GM12875 (cell line): ENCODE measurements at regions not wholly inside any gene's neighbourhood (a gene's known extent, or its start where the extent isn't known, plus 50 kb on each side); places are given as distances from the start of the nearest gene placed in this dataset.

Experiments used
- H3K4me3 ChIP-seq: one replicate; pipeline ENCODE4 v1.5.1; 2011; ENCODE audit warnings: low read depth, low read length, control low read depth
- TF ChIP-seq, protein P1 (sequence below): IDR thresholded peaks from 2 replicates; pipeline ENCODE4 v1.5.1; 2011; ENCODE audit warnings: low read depth, mild to moderate bottlenecking, control low read depth, inconsistent platforms, low read length, moderate library complexity, borderline replicate concordance; ENCODE audit not compliant: insufficient read depth

DNA sequence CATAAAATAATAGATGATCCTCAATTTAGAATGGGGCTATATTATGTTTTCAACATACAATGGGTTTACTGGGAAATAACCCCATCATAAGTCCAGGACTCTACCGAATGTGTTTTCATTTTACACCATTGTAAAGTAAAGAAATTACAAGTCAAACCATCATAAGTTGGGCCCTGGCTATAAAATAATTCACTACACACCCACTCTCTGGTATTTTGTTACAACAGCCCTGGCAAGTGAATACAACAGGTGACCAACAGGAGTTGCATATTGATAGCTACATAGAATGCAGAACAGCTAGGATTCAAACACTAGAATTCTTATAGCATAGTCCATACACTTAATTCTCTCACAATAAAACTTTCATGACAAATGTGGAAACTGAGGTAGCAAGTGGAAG is 673.0 kb upstream of the CA10 start:
- H3K4me3 ChIP-seq: no peak overlapping the region
- TF ChIP-seq, protein P1, sequence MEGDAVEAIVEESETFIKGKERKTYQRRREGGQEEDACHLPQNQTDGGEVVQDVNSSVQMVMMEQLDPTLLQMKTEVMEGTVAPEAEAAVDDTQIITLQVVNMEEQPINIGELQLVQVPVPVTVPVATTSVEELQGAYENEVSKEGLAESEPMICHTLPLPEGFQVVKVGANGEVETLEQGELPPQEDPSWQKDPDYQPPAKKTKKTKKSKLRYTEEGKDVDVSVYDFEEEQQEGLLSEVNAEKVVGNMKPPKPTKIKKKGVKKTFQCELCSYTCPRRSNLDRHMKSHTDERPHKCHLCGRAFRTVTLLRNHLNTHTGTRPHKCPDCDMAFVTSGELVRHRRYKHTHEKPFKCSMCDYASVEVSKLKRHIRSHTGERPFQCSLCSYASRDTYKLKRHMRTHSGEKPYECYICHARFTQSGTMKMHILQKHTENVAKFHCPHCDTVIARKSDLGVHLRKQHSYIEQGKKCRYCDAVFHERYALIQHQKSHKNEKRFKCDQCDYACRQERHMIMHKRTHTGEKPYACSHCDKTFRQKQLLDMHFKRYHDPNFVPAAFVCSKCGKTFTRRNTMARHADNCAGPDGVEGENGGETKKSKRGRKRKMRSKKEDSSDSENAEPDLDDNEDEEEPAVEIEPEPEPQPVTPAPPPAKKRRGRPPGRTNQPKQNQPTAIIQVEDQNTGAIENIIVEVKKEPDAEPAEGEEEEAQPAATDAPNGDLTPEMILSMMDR: no peak

DNA sequence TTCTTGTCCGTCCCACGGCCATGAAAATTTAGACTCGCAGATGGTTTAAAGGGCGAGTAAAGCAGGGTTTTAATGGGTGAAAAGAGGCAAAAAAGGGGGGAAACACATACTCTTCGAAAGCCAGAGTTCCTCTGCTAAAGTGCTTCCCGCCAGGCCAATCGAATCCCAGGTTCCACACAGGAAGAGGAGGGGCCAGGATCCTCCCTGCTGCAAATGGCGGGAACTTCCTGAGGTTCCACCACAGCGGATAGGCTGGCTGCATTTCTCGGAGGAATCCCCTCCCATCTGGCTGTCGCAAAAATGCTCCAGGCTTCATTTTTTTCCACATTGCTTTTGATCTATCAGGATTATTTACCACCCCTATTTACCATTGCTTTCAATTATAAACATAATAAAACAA is 670.1 kb upstream of the CA10 start:
- no peak overlapping the region for H3K4me3 ChIP-seq
- TF ChIP-seq, protein P1: no peak

DNA sequence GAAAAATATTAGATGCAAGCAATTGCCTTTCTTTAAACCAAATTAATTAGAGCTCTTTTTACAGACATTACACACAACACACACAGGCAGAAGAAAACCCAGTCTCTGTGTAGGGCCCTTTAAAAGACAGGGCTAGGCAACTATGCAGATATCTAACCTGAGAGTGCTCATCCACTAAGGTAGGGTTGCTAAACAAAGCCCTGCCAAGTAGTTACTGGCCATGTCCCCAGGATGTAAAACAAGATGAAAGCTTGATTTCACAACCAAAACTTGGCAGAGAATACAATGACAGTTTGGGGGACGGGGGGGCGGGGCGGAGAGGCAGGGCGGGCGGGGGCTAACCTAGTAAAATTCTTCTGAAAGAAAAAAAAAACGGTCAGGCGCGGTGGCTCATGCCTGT is 669.0 kb upstream of the CA10 start:
- no peak overlapping the region for H3K4me3 ChIP-seq
- TF ChIP-seq, protein P1: no peak

- no peak overlapping the region for H3K4me3 ChIP-seq
- TF ChIP-seq, protein P1: no peak
Measured at GRCh38 chr17:52824542-52824941, 666.0 kb upstream of the CA10 start.

DNA sequence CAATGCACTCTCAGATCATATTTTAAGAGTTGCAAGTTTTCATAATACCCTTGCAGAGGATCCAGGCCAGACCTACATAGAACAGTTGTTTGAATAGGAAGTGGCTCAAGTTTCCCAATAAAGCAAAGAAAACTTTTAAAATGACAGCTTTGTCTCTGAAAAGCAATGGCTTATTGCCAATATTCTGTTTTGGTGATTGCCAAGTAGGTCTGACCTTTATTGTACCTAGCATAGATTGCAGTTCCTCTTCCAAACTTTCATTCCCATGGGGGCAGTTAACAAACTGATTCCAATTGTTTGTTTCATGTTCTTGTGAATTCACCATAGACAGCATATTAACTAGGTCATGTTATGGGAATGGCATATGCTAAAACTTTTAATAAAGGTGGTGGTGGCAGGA is 664.6 kb upstream of the CA10 start:
- TF ChIP-seq, protein P1: no peak
- no peak overlapping the region for H3K4me3 ChIP-seq

DNA sequence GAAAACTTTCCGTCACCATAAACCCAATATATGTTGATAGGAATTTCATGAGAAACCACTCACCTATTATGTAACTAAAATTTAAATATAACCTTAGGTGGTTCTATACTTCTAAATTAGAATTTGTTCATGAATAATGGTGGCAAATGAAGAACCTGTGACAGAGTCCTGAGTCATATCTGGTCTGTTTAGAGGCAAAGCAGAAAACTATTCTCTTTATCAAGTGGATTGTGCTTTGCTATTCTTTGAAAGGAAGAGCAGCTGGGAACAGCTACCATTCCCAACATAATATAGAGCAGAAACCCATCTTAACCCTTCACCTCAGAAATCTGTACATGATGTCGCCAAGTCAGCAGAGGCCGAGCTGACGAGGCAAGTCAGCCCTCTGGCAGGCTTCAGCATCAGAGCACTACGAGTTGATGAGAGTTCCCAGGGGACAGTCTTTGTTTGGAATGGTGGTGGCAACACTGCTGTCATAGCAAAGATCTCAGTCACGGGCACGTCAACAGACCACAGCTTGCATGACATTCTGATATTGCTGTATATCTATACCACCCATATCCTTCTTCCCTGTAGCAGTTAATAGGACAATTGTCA is 631.9 kb upstream of the CA10 start:
- TF ChIP-seq, protein P1: no peak
- H3K4me3 ChIP-seq: no peak overlapping the region

DNA sequence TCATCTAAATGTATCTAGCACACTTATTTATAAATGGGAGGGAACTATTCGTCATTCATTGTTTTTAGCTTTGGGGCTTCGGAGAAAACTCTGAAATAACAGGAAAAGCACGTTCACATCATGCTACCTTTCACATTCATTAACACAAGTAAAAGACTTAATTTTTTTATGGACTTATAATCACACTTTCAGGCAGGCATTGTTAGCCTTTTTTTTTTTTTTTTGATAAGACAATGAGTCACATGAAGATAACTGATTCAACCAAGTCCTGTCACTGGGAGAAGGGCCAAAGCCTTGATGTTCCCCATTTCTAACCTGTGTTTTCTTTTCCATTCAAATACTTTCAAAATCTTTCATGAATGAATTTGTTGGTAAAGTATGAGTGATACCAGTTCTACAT is 631.3 kb upstream of the CA10 start:
- H3K4me3 ChIP-seq: no peak overlapping the region
- TF ChIP-seq, protein P1: no peak
